Upper lobe of right lung (tissue), 1 donor: ENCODE measurements at regions not wholly inside any gene's neighbourhood (a gene's known extent, or its start where the extent isn't known, plus 50 kb on each side); places are given as distances from the start of the nearest gene placed in this dataset.

Source experiments
- ATAC-seq: fragments of 200-7000 bp; cut with Tn5 transposase; one replicate; pipeline ENCODE4 v1.9.1; 2020; ENCODE audit warnings: mild to moderate bottlenecking, moderate library complexity
- DNase-seq: peaks from one replicate; pipeline ENCODE4 v3.0.0-alpha.2; 2020
- H3K27ac ChIP-seq: fragments of 200-600 bp; one replicate; pipeline ENCODE4 v1.8.0; 2022
- H3K27me3 ChIP-seq: fragments of 200-600 bp; one replicate; pipeline ENCODE4 v1.8.0; 2022; ENCODE audit warnings: mild to moderate bottlenecking
- H3K36me3 ChIP-seq: fragments of 200-600 bp; one replicate; pipeline ENCODE4 v1.8.0; 2022
- H3K4me1 ChIP-seq: fragments of 200-600 bp; one replicate; pipeline ENCODE4 v1.8.0; 2022
- H3K4me3 ChIP-seq: fragments of 200-600 bp; one replicate; pipeline ENCODE4 v1.8.0; 2022; ENCODE audit warnings: mild to moderate bottlenecking
- H3K9me3 ChIP-seq: fragments of 200-600 bp; one replicate; pipeline ENCODE4 v1.8.0; 2022
- CTCF ChIP-seq: fragments of 200-600 bp; IDR thresholded peaks from one replicate; pipeline ENCODE4 v1.8.0; 2022; ENCODE audit warnings: antibody characterized with exemption
- intact Hi-C: fragments of 100-400 bp; cut with DNase I; formaldehyde crosslinking; loops from one replicate; pipeline ENCODE4 v1.11.0; 2022
- donor health status: DM: no; HTN: yes; CAD: no; lungs with severe emphysema.

GRCh38 chr3:74862476-74862875 is 248.0 kb upstream of the CNTN3 start:
- no peaks in the 10 kb centered on the region for H3K27me3 ChIP-seq
- no peaks in the 10 kb centered on the region for H3K36me3 ChIP-seq
- no peaks in the 10 kb centered on the region for H3K4me1 ChIP-seq
- H3K4me3 ChIP-seq = no peak overlapping the region
- no peak for TF ChIP-seq CTCF
- no peak overlapping the region for H3K27ac ChIP-seq
- intact Hi-C loops = no loop called here
- no peaks in the 10 kb centered on the region for H3K9me3 ChIP-seq
- DNase-seq (no peak), ATAC-seq (no peak)

GRCh38 chr3:74861211-74861610 is 246.8 kb upstream of the CNTN3 start:
- intact Hi-C loops = no loop called here
- no peak for DNase-seq

GRCh38 chr3:74858086-74858485 is 243.6 kb upstream of the CNTN3 start:
- H3K27me3 ChIP-seq = no peaks in the 10 kb centered on the region
- intact Hi-C loops = no loop called here
- no peaks in the 10 kb centered on the region for H3K9me3 ChIP-seq
- H3K4me1 ChIP-seq = no peaks in the 10 kb centered on the region
- no peak overlapping the region for H3K4me3 ChIP-seq
- no peak overlapping the region for H3K27ac ChIP-seq
- ATAC-seq (no peak), DNase-seq (no peak)
- H3K36me3 ChIP-seq = no peaks in the 10 kb centered on the region
- no peak for TF ChIP-seq CTCF

More at GRCh38 chr3:74861211-74861610, 246.8 kb upstream of the CNTN3 start:
- Histone ChIP-seq H3K36me3 (no peaks in the 10 kb centered on the region), H3K27me3 (no peaks in the 10 kb centered on the region), H3K4me3 (no peak overlapping the region), H3K27ac (no peak overlapping the region), H3K9me3 (no peaks in the 10 kb centered on the region), H3K4me1 (no peaks in the 10 kb centered on the region)
- no peak for ATAC-seq
- no peak for TF ChIP-seq CTCF

GRCh38 chr3:74850381-74850780 is 235.9 kb upstream of the CNTN3 start:
- TF ChIP-seq CTCF = no peak
- no peaks in the 10 kb centered on the region for H3K4me1 ChIP-seq
- no peak for DNase-seq
- ATAC-seq = no peak
- no peak overlapping the region for H3K27ac ChIP-seq
- H3K27me3 ChIP-seq = no peaks in the 10 kb centered on the region
- no peak overlapping the region for H3K4me3 ChIP-seq
- intact Hi-C loops = no loop called here
- no peaks in the 10 kb centered on the region for H3K9me3 ChIP-seq
- no peaks in the 10 kb centered on the region for H3K36me3 ChIP-seq

GRCh38 chr3:74847093-74847492 is 232.6 kb upstream of the CNTN3 start:
- no peak for ATAC-seq
- no peaks in the 10 kb centered on the region for H3K9me3 ChIP-seq
- H3K4me3 ChIP-seq = no peak overlapping the region
- no peaks in the 10 kb centered on the region for H3K4me1 ChIP-seq
- no peak for TF ChIP-seq CTCF
- no peak for DNase-seq
- H3K27ac ChIP-seq = no peak overlapping the region
- intact Hi-C loops = no loop called here
- H3K36me3 ChIP-seq = no peaks in the 10 kb centered on the region
- no peaks in the 10 kb centered on the region for H3K27me3 ChIP-seq

- Histone ChIP-seq H3K4me1 (no peaks in the 10 kb centered on the region), H3K27me3 (no peaks in the 10 kb centered on the region), H3K9me3 (no peaks in the 10 kb centered on the region), H3K27ac (no peak overlapping the region), H3K36me3 (no peaks in the 10 kb centered on the region), H3K4me3 (no peak overlapping the region)
- intact Hi-C loops = no loop called here
- DNase-seq = no peak
- TF ChIP-seq CTCF = no peak
- ATAC-seq = no peak
Observed at GRCh38 chr3:74845081-74845480, 230.6 kb upstream of the CNTN3 start.
